ENCODE measurements at regions not wholly inside any gene's neighbourhood (a gene's known extent, or its start where the extent isn't known, plus 50 kb on each side); places are given as distances from the start of the nearest gene placed in this dataset.

GRCh38 chr9:126117158-126117425 is 209.5 kb upstream of the MVB12B start:
- TF ChIP-seq, protein P1, sequence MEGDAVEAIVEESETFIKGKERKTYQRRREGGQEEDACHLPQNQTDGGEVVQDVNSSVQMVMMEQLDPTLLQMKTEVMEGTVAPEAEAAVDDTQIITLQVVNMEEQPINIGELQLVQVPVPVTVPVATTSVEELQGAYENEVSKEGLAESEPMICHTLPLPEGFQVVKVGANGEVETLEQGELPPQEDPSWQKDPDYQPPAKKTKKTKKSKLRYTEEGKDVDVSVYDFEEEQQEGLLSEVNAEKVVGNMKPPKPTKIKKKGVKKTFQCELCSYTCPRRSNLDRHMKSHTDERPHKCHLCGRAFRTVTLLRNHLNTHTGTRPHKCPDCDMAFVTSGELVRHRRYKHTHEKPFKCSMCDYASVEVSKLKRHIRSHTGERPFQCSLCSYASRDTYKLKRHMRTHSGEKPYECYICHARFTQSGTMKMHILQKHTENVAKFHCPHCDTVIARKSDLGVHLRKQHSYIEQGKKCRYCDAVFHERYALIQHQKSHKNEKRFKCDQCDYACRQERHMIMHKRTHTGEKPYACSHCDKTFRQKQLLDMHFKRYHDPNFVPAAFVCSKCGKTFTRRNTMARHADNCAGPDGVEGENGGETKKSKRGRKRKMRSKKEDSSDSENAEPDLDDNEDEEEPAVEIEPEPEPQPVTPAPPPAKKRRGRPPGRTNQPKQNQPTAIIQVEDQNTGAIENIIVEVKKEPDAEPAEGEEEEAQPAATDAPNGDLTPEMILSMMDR (IDR thresholded peaks at IDR 0.05; ENCODE audit: extremely low read depth in 1 of 2, insufficient read depth in 1 of 2, low read depth in 1 of 2, low read length in 2 of 2): no peak
- TF ChIP-seq JUN (IDR thresholded peaks at IDR 0.05; ENCODE audit: borderline replicate concordance, insufficient read depth, insufficient read length, low read depth) (no peak), EZH2 (IDR thresholded peaks at IDR 0.05; ENCODE audit: borderline replicate concordance, low read depth, low read length, severe bottlenecking) (no peak)

All from endothelial cell of umbilical vein (primary cell).